ENCODE measurements at regions not wholly inside any gene's neighbourhood (a gene's known extent, or its start where the extent isn't known, plus 50 kb on each side); places are given as distances from the start of the nearest gene placed in this dataset.

DNA sequence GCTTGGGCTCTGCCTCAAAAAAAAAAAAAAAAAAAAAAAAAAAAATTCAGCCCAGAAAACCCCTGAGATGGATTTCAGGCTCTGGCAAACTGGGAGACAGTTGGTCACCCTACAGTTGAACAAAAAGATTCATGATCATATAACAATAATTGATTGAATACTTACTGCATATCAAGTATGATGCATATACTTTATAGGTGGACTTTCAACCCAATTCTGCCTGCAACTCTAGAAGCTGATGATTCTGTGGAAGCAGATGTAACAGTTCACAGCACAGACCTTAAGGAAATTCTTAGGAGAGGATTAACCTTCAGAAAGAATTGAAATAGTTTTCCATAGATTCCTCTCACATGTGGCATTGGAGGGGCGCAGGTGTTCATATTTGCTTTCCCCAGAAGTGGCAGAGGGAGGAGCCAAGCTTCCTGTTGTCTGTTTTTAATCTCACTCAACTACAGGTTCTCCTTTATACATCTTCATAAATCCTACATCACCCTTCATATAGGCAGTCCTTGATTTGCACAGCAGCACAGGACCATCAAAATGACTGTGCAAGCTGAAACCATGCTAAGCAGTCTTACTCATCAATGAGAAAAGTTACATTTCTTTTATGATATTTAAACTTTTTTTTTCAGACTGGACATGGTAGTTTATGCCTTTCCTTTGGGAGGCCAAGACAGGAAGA, 149.4 kb upstream of the KLF3 start:
- no peaks in the 10 kb centered on the region for H3K9me3 ChIP-seq (ENCODE audit: control insufficient read depth in 1 of 2, insufficient read depth in 1 of 2, low read length in 2 of 2)
- DNase-seq (peak in 2 of 14 experiments; percentile 28 to 32), ATAC-seq (ENCODE audit: poor library complexity) (peak; percentile 56)
- H3K4me3 Mint-ChIP-seq, result peak overlapping the region; percentile 72
- no peaks in the 10 kb centered on the region for H3K27me3 ChIP-seq (ENCODE audit: control insufficient read depth in 1 of 2, insufficient read depth in 2 of 2, low read length in 2 of 2)
- ChIA-PET CTCF (interaction anchor here (0.6 to 1.3 kb wide), 5 partner anchors 11 to 201 kb away, joined by 3 to 4 read pairs (median 3); no protein-coding TSS in a partner anchor), POLR2A (interaction anchor here (0.6 to 1.6 kb wide), 8 partner anchors 14 to 205 kb away, joined by 3 to 4 read pairs (median 3); no protein-coding TSS in a partner anchor)
- peaks cover 55% of the 10 kb centered on the region for H3K4me1 ChIP-seq (ENCODE audit: insufficient read depth, low read length)
- peaks cover 80% of the 10 kb centered on the region for H3K36me3 Mint-ChIP-seq (ENCODE audit: low read depth)
- H3K4me1 Mint-ChIP-seq (ENCODE audit: low read depth), result peaks cover 85% of the 10 kb centered on the region
- H3K9me3 Mint-ChIP-seq, result no peaks in the 10 kb centered on the region
- H3K4me3 ChIP-seq (ENCODE audit: low read length), result peak overlapping the region; percentile 3
- H3K27ac ChIP-seq (ENCODE audit: low read depth in 1 of 2, low read length in 2 of 2), result no peak overlapping the region
- TF ChIP-seq, protein P1, sequence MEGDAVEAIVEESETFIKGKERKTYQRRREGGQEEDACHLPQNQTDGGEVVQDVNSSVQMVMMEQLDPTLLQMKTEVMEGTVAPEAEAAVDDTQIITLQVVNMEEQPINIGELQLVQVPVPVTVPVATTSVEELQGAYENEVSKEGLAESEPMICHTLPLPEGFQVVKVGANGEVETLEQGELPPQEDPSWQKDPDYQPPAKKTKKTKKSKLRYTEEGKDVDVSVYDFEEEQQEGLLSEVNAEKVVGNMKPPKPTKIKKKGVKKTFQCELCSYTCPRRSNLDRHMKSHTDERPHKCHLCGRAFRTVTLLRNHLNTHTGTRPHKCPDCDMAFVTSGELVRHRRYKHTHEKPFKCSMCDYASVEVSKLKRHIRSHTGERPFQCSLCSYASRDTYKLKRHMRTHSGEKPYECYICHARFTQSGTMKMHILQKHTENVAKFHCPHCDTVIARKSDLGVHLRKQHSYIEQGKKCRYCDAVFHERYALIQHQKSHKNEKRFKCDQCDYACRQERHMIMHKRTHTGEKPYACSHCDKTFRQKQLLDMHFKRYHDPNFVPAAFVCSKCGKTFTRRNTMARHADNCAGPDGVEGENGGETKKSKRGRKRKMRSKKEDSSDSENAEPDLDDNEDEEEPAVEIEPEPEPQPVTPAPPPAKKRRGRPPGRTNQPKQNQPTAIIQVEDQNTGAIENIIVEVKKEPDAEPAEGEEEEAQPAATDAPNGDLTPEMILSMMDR (IDR thresholded peaks at IDR 0.05), result no peak
- H3K27ac Mint-ChIP-seq, result peak overlapping the region; percentile 68
- H3K27me3 Mint-ChIP-seq, result no peaks in the 10 kb centered on the region
- peaks cover 35% of the 10 kb centered on the region for H3K36me3 ChIP-seq (ENCODE audit: insufficient read depth, low read length)
- intact Hi-C loops (cut with DNase I, micrococcal nuclease), result loop anchor here (5.0 kb wide), 2 partner anchors 192 to 197 kb away; no protein-coding TSS in a partner anchor

DNA sequence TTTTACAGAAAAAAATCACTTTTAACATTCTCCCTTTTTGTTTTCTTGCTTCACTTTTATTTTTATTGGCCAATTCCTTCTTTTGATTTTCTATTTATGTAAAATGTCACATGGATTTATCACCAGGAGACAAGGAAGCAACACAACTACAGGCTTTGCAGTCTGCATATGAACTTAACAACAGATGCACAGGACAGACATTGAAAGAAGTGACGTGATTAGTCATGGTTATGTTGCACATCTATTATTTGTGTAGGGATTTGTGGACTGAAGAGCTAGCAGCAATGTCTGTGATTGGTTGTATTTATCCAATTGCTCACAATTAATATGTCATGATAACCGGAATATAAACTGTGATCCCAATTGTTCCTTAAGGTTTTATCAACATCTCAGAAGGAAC, 147.8 kb upstream of the KLF3 start:
- H3K36me3 Mint-ChIP-seq (ENCODE audit: low read depth), result peaks cover 80% of the 10 kb centered on the region
- peaks cover 79% of the 10 kb centered on the region for H3K4me1 Mint-ChIP-seq (ENCODE audit: low read depth)
- intact Hi-C loops (cut with DNase I, micrococcal nuclease), result no loop called here
- H3K9me3 Mint-ChIP-seq, result no peaks in the 10 kb centered on the region
- POLR2A ChIA-PET, result no interaction called here
- no peak for ATAC-seq (ENCODE audit: poor library complexity)
- H3K27me3 ChIP-seq (ENCODE audit: control insufficient read depth in 1 of 2, insufficient read depth in 2 of 2, low read length in 2 of 2), result no peaks in the 10 kb centered on the region
- TF ChIP-seq, protein P1 (IDR thresholded peaks at IDR 0.05), result no peak
- no peaks in the 10 kb centered on the region for H3K27me3 Mint-ChIP-seq
- H3K27ac ChIP-seq (ENCODE audit: low read depth in 1 of 2, low read length in 2 of 2), result no peak overlapping the region
- H3K9me3 ChIP-seq (ENCODE audit: control insufficient read depth in 1 of 2, insufficient read depth in 1 of 2, low read length in 2 of 2), result no peaks in the 10 kb centered on the region
- peak overlapping the region; percentile 69 for H3K4me3 Mint-ChIP-seq
- H3K27ac Mint-ChIP-seq, result peak overlapping the region; percentile 60
- H3K4me3 ChIP-seq (ENCODE audit: low read length), result no peak overlapping the region
- CTCF ChIA-PET, result no interaction called here
- no peak for DNase-seq
- peaks cover 44% of the 10 kb centered on the region for H3K36me3 ChIP-seq (ENCODE audit: insufficient read depth, low read length)
- peaks cover 39% of the 10 kb centered on the region for H3K4me1 ChIP-seq (ENCODE audit: insufficient read depth, low read length)

DNA sequence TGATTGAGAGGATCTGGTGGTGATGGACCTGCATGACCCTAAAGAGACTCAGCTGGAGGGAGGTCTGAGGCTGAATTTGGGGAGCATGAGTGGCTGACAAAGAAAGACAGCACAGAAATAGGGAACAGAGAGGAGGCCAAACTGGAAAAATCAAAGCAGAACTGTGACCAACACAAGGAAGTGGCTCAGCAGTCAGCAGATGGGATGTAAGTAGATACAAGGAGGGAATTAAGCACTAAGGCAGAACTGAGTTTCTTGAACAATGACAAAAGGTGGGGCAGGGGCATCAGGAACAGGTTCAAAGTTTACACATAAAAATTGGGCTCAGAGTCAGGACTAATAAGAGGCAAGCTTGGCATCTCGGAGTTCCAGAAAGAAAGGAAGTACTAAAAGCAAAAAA, 144.3 kb upstream of the KLF3 start:
- peak overlapping the region; percentile 52 for H3K27ac Mint-ChIP-seq
- Histone ChIP-seq H3K27ac (ENCODE audit: low read depth in 1 of 2, low read length in 2 of 2) (no peak overlapping the region), H3K9me3 (ENCODE audit: control insufficient read depth in 1 of 2, insufficient read depth in 1 of 2, low read length in 2 of 2) (no peaks in the 10 kb centered on the region), H3K36me3 (ENCODE audit: insufficient read depth, low read length) (peaks cover 39% of the 10 kb centered on the region), H3K4me3 (ENCODE audit: low read length) (no peak overlapping the region), H3K27me3 (ENCODE audit: control insufficient read depth in 1 of 2, insufficient read depth in 2 of 2, low read length in 2 of 2) (no peaks in the 10 kb centered on the region), H3K4me1 (ENCODE audit: insufficient read depth, low read length) (peaks cover 21% of the 10 kb centered on the region)
- TF ChIP-seq, protein P1 (IDR thresholded peaks at IDR 0.05), result no peak
- H3K36me3 Mint-ChIP-seq (ENCODE audit: low read depth), result peaks cover 62% of the 10 kb centered on the region
- no peaks in the 10 kb centered on the region for H3K27me3 Mint-ChIP-seq
- ATAC-seq (ENCODE audit: poor library complexity), result no peak
- peak in 1 of 14 experiments; percentile 19 for DNase-seq
- no peak overlapping the region for H3K4me3 Mint-ChIP-seq
- peaks cover 70% of the 10 kb centered on the region for H3K4me1 Mint-ChIP-seq (ENCODE audit: low read depth)
- ChIA-PET POLR2A (interaction anchor here (1.6 to 1.8 kb wide), 2 partner anchors 10 to 30 kb away, joined by 3 to 6 read pairs; no protein-coding TSS in a partner anchor), CTCF (no interaction called here)
- intact Hi-C loops (cut with DNase I, micrococcal nuclease), result no loop called here
- H3K9me3 Mint-ChIP-seq, result no peaks in the 10 kb centered on the region
